Upper lobe of right lung (tissue), 1 donor: ENCODE measurements at regions not wholly inside any gene's neighbourhood (a gene's known extent, or its start where the extent isn't known, plus 50 kb on each side); places are given as distances from the start of the nearest gene placed in this dataset.

Source experiments
- ATAC-seq: fragments of 200-7000 bp; cut with Tn5 transposase; one replicate; pipeline ENCODE4 v1.9.1; 2020; ENCODE audit warnings: mild to moderate bottlenecking, moderate library complexity
- DNase-seq: peaks from one replicate; pipeline ENCODE4 v3.0.0-alpha.2; 2020
- H3K27ac ChIP-seq: fragments of 200-600 bp; one replicate; pipeline ENCODE4 v1.8.0; 2022
- H3K27me3 ChIP-seq: fragments of 200-600 bp; one replicate; pipeline ENCODE4 v1.8.0; 2022; ENCODE audit warnings: mild to moderate bottlenecking
- H3K36me3 ChIP-seq: fragments of 200-600 bp; one replicate; pipeline ENCODE4 v1.8.0; 2022
- H3K4me1 ChIP-seq: fragments of 200-600 bp; one replicate; pipeline ENCODE4 v1.8.0; 2022
- H3K4me3 ChIP-seq: fragments of 200-600 bp; one replicate; pipeline ENCODE4 v1.8.0; 2022; ENCODE audit warnings: mild to moderate bottlenecking
- H3K9me3 ChIP-seq: fragments of 200-600 bp; one replicate; pipeline ENCODE4 v1.8.0; 2022
- intact Hi-C: fragments of 100-400 bp; cut with DNase I; formaldehyde crosslinking; loops from one replicate; pipeline ENCODE4 v1.11.0; 2022
- TF ChIP-seq, protein P1 (sequence below): fragments of 200-600 bp; IDR thresholded peaks from one replicate; pipeline ENCODE4 v1.8.0; 2022; ENCODE audit warnings: antibody characterized with exemption
- donor health status: DM: no; HTN: yes; CAD: no; lungs with severe emphysema.

DNA sequence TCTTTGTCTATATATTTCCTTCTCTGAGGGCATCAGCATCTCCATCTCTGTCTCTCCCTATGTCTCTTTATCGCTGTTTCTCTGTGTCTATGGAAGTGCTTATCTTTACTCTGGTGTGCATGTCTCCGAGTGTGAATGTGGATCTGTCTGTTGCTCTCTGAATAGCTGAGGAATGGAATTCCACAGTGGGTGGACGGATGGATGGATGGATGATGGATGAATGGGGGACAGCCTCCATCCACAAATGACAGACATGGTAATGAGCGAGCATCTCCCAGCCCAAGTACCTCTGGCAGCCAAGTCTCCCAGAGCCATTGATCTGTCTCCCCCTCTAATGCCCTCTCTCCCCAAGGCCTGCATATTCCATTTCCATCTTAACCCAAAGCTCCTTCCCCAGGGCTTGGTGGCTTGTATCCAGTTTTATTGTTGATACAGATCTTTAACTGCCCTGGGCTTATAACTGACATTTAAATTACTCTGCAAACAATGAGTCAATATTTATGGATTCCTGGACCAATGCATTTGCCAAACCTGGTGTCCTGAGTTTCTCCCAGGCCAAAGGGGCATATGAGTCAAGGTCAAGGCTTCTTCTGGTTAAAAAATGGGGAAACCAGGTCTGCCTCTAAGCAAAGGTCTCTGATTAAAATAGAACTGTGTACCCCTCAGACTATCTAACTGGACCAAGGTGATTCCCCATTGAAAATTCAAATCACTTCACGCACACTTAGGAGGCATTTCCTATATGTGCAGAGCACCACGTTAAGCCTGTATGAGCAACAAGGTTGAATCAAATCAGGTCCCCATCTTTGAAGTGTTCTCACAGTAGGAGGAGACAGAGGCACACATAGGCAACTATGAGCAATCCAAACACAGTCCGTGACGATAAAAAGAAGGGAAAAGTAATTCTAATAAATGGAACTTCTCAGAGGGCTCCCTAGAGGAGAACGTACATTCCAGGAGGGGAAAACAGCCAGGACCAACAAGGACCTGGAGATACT, 109.9 kb downstream of the TLE3 start:
- TF ChIP-seq, protein P1, sequence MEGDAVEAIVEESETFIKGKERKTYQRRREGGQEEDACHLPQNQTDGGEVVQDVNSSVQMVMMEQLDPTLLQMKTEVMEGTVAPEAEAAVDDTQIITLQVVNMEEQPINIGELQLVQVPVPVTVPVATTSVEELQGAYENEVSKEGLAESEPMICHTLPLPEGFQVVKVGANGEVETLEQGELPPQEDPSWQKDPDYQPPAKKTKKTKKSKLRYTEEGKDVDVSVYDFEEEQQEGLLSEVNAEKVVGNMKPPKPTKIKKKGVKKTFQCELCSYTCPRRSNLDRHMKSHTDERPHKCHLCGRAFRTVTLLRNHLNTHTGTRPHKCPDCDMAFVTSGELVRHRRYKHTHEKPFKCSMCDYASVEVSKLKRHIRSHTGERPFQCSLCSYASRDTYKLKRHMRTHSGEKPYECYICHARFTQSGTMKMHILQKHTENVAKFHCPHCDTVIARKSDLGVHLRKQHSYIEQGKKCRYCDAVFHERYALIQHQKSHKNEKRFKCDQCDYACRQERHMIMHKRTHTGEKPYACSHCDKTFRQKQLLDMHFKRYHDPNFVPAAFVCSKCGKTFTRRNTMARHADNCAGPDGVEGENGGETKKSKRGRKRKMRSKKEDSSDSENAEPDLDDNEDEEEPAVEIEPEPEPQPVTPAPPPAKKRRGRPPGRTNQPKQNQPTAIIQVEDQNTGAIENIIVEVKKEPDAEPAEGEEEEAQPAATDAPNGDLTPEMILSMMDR: no peak
- no peaks in the 10 kb centered on the region for H3K9me3 ChIP-seq
- no peak overlapping the region for H3K27ac ChIP-seq
- H3K4me3 ChIP-seq: no peak overlapping the region
- no peaks in the 10 kb centered on the region for H3K4me1 ChIP-seq
- H3K27me3 ChIP-seq: peaks cover 36% of the 10 kb centered on the region
- no peak for DNase-seq
- intact Hi-C loops: no loop called here
- H3K36me3 ChIP-seq: no peaks in the 10 kb centered on the region
- ATAC-seq: no peak

DNA sequence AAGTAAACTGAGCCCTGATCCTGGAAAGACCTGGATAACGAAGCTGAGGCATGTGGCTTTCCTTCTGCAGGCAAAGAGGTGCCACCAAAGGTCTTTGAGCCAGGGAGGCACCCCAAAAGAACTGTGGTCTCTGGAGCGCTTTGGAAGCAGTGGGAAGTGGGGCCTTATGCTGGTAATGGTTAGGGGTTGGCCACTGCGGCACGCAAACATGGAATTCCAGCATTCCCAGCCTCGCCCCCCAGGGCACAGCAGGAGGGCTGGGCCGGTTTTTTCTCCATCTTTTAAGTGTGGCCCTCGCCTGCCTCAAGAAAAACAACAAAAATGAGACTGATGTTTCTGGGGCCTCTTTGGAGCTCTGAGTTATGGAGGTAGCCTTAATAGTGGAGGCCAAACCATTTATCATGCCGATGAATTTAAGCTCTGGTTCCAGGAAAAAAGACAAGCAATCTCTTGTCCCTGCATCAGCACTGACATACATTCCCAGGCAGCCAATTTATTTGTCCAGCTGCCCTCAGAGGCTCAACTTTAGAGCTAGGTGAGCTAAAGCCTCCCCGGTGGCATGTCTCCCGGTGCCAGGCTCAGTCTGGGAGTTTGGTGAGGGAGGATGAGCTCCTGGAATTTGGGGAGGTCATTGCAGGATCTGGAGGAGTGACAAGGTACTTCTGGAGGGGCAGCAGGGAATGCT, 109.0 kb downstream of the TLE3 start:
- peaks cover 36% of the 10 kb centered on the region for H3K27me3 ChIP-seq
- no peaks in the 10 kb centered on the region for H3K9me3 ChIP-seq
- ATAC-seq: no peak
- no peak overlapping the region for H3K27ac ChIP-seq
- intact Hi-C loops: no loop called here
- DNase-seq: no peak
- TF ChIP-seq, protein P1: no peak
- H3K4me1 ChIP-seq: no peaks in the 10 kb centered on the region
- H3K4me3 ChIP-seq: no peak overlapping the region
- no peaks in the 10 kb centered on the region for H3K36me3 ChIP-seq

DNA sequence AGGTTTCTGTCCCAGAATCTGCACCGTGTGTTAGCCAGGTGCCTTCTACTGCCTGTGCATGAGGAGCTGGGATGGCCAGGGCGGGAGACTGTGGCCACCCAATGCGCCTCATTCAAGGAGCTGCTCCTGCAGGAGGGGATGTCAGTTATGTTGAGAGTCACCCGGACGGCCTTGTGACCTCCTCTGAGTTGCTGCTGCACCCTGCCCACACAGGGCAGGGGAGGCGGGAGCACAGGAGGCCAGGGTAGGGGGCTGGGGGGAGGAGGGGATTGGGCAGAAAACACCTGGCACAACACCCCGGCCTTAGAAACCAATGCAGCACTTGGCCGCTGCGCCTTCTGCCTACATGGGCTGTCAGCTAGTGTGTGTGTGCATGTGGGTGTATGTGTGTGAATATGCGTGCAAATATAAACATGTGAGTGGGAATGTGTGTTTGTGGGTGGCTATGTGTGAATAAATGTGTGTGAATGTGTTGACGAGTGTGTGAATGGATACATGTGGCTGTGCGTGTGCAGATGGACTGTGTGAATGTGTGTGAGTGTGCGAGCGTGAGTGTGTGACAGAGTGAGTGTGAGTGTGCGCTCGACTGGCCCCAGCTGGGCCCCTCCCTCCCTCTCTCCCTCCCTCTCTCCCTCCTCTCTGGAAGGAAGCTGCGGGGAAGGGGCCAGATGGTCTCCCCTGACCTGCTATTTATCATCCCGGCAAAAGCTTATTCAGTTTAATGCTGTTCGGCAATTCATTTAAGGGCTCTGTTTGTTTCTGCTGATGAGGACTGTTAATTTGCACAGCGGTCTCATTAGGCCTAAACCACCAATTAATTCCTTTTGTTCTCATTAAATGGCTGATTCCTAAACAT, 106.9 kb downstream of the TLE3 start:
- TF ChIP-seq, protein P1: no peak
- ATAC-seq (no peak), DNase-seq (no peak)
- H3K27me3 ChIP-seq: peaks cover 30% of the 10 kb centered on the region
- H3K9me3 ChIP-seq: no peaks in the 10 kb centered on the region
- intact Hi-C loops: no loop called here
- H3K36me3 ChIP-seq: no peaks in the 10 kb centered on the region
- no peak overlapping the region for H3K4me3 ChIP-seq
- no peak overlapping the region for H3K27ac ChIP-seq
- no peaks in the 10 kb centered on the region for H3K4me1 ChIP-seq

DNA sequence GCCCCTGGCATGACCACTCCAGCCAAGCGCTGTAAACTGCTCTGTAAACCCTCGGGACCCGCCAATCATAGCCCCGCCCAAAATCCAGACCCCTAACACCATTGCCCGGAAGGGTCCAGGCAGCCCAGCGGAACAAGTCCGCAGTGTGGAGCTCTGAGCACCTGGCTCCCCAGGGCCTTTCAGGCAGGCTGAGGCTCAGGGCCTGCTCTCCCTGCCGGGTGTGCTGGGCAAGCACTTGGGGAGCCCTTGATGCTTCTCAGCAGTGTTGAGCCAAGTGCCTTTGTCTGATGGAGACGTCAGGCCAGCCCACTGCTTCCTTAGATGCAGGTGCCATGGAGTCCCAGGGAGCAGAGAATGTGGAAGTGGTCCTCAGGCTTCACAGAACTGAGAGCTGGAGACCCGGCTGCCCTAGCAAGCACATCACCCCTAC, 106.2 kb downstream of the TLE3 start:
- Histone ChIP-seq H3K4me1 (no peaks in the 10 kb centered on the region), H3K27ac (no peak overlapping the region), H3K9me3 (no peaks in the 10 kb centered on the region), H3K4me3 (no peak overlapping the region), H3K36me3 (no peaks in the 10 kb centered on the region), H3K27me3 (peaks cover 25% of the 10 kb centered on the region)
- DNase-seq (no peak), ATAC-seq (no peak)
- intact Hi-C loops: no loop called here
- TF ChIP-seq, protein P1: no peak

DNA sequence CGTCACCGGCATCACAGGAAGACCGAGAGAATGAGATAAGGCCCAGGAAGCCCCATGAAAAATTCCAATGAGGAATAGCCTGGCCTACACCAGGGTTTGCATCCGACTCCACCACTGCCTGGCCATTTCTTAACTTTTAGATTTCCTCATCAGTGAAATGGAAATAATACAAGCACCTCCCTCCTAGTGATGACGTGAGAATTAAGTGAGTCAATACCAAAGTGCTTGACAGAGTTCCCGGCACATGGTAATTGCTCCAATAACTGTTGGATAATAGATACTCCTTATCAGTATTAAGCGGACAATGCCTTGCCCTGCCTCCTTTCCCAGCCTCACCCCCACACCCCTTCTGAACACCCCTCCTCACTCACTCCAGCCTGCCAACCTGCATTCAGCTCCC, 105.4 kb downstream of the TLE3 start:
- peaks cover 18% of the 10 kb centered on the region for H3K27me3 ChIP-seq
- H3K36me3 ChIP-seq: no peaks in the 10 kb centered on the region
- intact Hi-C loops: no loop called here
- no peaks in the 10 kb centered on the region for H3K4me1 ChIP-seq
- ATAC-seq (no peak), DNase-seq (no peak)
- H3K4me3 ChIP-seq: no peak overlapping the region
- H3K9me3 ChIP-seq: no peaks in the 10 kb centered on the region
- H3K27ac ChIP-seq: no peak overlapping the region
- TF ChIP-seq, protein P1: no peak
